Right lung (tissue), 2 donors: ENCODE measurements at regions not wholly inside any gene's neighbourhood (a gene's known extent, or its start where the extent isn't known, plus 50 kb on each side); places are given as distances from the start of the nearest gene placed in this dataset.
A peak's percentile ranks its signal among the peaks of the same experiment; 100 is the strongest.

Experiments used
- DNase-seq, 2 donors: peaks; one replicate each; pipeline ENCODE4 v3.0.0-alpha.2; 2013

DNA sequence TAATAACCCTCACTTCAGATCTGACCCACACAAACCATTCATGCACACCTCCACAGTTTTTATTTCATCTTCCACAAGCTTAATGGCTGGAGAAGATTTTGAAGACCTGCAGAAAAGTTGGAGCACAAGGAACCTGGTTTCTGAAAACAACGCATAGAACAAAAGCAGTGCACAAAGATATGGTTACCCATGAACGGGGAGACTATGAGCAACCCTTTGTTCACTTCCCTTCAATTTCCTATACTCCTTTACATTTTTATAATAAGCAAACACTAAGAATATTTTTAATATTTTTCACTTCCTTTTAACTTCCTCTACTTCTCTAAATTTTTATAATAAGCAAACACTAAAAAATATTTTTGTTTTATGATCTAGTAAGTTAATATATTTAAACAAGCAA lies 103.5 kb upstream of the UBE2E2 start:
- no peak for DNase-seq

DNA sequence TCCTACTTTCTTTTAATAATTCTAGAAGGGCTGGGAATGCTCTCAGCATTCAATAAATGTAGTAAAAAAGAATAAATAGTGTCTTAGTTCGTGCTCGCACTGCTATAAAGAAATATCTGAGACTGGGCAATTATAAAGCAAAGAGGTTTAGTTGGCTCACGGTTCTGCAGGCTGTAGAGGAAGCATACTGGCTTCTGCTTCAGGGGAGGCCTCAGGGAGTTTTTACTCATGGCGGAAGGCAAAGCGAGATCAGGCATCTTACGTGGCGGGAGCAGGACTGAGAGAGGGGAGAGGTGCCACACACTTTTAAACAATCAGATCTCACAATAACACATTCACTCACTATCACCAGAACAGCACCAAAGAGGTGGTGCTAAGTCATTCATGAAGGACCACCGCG lies 103.0 kb upstream of the UBE2E2 start:
- no peak for DNase-seq

GRCh38 chr3:23103764-23104163 lies 99.4 kb upstream of the UBE2E2 start:
- DNase-seq = no peak

GRCh38 chr3:23105048-23105447 lies 98.1 kb upstream of the UBE2E2 start:
- DNase-seq = no peak

DNA sequence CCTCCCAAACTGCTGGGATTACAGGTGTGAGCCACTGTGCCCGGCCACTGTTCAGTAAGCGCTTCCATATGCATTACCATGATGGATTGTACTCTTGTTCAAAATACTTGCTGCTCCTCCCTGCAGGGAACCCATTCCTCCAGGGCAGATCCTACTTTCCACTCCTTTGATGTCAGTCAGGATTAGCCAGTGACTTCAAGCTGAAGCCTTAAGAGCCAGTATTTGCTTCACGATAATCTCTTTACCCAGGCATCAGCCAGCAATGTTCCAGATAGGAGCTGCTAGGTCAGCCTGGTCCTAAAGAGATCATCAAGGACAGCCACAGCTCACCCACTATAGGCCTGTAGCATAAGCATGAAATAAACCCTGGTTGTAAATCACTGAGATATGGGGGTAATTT lies 96.5 kb upstream of the UBE2E2 start:
- DNase-seq = no peak

DNA sequence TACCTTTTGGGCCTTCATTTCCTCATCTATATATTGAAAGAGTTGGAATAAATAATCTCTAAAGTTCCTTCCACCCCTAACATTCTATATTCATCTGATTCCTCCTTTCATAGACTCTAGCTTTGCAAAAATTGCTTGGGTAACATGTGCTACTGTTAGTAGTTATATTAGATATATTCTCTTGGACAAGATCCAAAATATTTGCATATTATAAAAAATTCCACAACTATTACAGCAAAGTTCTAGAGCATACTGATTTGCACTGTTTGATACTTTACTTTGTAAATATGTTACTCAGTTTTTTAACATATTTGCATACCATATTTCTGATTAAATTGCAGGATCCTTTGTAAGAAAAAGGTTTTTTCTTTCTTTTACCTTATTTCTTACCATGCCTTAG lies 95.9 kb upstream of the UBE2E2 start:
- no peak for DNase-seq

DNA sequence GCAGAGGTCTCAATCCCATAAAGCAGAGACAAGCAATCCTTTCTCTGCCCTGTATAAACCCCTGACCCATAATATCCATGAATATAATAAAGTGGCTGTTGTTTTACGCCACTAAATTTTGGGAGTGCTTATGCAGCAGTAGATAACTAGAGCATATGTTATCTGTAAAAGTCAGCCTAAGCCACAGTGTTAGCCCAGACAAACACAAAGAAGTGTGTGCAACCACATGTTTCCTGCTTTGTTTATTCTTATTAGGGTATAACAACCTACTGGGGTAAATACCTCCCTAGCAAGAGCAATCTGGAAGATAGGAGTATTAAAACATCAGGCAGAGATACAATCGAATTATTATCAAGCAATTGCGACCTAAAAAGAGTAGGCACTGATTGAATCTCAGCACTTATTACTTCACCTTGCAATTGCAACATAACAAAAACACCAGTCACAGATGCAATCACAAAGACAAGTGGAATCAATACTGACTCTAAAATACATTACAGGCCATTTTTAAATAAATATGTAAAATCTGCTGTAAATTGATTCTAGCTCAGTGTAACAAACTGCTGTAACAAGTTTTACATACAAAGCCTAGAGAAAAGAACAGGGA lies 94.6 kb upstream of the UBE2E2 start:
- no peak for DNase-seq

- no peak for DNase-seq
Observed at GRCh38 chr3:23111286-23111685, 91.8 kb upstream of the UBE2E2 start.

- no peak for DNase-seq
Observed at GRCh38 chr3:23111797-23112196, 91.3 kb upstream of the UBE2E2 start.

DNA sequence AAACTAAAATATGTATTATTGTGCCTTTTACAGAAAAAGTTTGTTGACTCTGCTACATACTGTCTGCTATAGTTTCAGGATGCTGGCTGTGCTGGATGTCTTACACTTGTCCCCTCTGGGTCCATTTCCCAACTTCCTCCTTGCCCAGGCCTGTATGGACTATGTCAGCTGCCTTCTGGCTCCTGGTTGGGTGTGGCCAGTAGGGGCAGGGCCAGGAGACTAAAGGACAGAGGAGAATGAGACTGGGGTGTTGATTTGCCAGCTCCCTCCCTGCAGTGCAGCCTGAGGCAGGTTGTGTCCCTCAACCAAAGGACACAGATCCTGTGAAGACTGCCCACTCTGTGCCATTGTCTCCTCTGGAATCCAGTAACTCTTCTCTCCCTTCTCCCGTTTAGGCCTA lies 90.6 kb upstream of the UBE2E2 start:
- DNase-seq = no peak

GRCh38 chr3:23113455-23114171 lies 89.5 kb upstream of the UBE2E2 start:
- peak in 1 of 2 donors; percentile 40 for DNase-seq

GRCh38 chr3:23114432-23114831 lies 88.7 kb upstream of the UBE2E2 start:
- peak; percentile 75 to 78 for DNase-seq

DNA sequence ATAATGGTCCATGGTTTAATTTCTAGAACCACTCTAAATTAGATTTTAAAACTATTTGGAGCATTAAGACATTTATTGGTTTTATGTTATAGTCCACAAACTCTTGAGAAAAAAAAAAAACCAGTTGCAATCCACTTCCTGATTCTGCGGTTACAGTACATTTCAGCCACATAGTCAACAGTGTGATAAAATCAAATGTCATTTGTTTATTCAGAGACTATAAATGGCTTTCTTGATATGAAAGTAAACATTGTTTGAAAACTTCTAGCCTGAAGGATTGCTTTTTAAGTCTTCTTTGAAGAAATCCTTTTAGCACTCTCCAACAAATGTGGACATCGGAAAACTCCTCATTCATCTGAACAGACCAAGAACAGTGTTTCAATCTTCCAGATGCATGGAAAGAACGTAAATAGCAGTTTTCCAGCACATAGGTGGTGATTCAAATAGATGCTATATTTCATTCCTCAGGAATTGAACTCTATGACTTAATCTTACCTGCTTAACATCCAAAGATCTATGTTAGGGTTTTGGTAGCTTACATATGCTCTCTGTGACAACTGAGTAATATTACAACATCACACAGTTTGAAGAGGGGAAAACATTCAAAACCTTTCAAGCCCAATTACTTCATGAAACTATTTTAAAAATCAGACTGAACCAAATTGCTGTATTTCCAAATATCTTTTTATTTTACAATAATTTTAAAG lies 87.8 kb upstream of the UBE2E2 start:
- peak in 1 of 2 donors; percentile 45 for DNase-seq

- DNase-seq = no peak
Observed at GRCh38 chr3:23116081-23116837, 86.9 kb upstream of the UBE2E2 start.

DNA sequence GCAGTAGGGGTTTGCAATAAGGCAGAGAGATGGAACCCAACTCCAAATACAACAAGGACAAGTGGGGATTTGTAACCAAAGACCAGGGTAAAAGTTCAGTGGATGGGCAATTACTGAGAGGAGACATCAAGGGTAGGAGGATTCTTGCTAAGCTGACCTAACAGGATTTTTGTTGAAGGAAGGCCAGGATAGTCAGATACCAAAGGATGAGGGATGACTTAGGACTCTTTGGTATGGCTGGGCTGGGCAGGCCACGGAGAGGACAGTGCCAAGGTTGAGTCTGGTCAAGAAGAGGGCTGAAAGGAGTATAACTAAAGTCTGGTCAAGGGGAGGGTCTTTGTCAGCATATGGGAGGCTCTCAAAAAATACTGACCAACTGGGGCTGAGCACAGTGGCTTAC lies 85.3 kb upstream of the UBE2E2 start:
- no peak for DNase-seq

DNA sequence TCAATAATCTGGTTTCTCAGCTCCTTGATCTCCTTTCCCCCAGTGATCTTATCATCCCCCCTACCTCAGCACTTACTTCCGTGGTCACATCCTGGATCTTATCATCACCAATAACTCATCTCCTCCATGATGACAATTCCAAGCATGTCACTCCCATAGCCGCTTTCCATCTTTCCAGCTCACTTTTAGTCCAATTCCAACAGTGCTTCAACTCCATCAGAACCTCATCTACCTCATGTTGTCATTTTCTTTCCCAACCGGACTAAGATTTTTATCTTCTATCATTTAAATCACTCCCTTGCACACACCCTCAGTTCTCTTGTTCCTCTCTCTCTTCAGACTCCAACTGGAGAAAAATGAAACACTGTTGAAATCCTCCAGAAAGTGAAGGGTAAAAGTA lies 75.9 kb upstream of the UBE2E2 start:
- no peak for DNase-seq

DNA sequence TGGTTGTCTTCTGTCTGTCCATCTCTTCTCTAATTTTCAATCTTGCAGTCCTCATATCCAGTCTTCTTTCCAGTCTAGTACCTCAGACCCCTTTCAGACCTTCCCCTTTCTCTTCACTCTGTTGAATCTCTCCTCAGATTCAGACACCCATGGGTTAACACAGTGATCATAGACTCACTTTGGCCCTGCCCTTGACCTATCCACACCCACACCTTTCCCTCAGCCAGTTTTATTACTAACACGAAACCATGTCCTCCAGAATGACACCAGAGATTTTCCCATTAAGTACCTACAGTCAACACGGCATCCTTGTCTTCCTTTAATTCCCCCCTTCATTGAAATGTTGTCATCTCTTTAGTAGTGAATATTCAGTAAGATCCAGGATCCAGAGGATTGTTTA lies 74.5 kb upstream of the UBE2E2 start:
- no peak for DNase-seq

DNA sequence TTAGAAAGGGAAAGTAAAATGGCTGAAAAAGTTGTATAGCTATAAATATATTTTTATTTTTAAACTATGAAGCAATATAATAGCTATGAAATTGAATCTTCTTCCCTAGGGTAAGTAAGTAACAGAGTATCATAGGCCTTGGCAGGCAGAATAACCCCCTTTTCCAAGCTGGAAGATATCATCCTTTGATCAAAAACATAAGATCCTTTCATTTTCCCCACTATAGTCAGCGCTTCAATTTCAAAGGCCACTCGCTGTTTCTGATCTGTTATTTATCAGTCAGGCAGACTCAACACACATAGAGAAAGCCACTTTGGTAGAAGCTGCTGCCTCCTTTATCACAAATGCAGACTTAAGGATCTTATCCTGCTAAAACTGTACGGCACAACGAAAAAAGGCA lies 74.0 kb upstream of the UBE2E2 start:
- DNase-seq = no peak

- DNase-seq = no peak
Observed at GRCh38 chr3:23129817-23130216, 73.3 kb upstream of the UBE2E2 start.

DNA sequence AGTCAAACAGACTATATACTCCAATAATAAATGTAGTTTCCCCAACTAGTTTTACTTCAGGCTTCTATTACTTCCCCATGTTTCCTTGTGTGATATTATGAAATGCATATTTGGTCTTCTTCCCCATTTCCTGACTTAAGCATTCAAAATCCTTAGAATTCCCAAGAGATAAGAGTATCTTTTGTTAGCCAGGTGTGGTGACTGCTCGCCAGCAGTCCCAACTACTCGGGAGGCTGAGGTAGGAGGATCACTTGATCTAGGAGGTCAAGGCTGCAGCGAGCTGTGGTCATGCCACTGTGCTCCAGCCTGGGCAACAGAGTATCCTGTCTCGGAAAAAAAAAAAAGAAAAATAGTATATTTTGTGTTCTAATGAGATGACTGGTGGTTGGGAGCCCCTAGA lies 72.7 kb upstream of the UBE2E2 start:
- no peak for DNase-seq

DNA sequence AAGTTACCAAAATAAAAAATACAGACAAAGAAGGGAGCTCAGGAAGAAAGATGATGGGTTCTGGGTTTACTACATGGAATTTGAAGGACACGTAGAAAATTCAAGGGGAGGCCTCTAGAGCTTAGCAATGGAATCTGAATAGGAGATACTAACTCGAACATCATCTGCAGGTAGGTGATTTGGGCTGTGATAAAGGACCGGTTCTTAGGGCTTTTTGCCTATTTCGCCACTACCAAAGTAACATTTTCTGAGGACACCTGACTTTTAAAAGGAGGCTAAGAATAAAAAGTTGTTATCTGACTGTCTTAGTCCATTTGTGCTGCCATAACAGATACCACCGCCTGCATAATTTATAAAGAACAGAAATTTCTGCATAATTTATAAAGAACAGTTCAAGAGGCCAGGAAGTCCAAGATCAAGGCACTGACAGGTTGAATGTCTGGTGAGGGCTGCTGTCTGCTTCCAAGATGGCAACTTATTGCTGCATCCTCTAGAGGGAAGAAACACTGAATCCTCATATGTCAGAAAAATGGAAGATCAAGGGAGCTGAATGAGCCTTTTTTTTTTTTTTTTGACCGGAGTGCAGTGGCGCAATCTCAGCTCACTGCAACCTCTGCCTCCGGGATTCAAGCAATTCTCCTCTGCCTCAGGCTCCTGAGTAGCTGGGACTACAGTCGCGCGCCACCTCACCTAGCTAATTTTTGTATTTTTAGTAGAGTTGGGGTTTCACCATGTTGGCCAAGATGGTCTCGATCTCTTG lies 67.9 kb upstream of the UBE2E2 start:
- no peak for DNase-seq

- DNase-seq = no peak
Observed at GRCh38 chr3:23136054-23136453, 67.1 kb upstream of the UBE2E2 start.
